H9 (cell line): ENCODE measurements at regions not wholly inside any gene's neighbourhood (a gene's known extent, or its start where the extent isn't known, plus 50 kb on each side); places are given as distances from the start of the nearest gene placed in this dataset.

ENCODE experiments used
- DNase-seq: peaks from one replicate; pipeline ENCODE4 v3.0.0-alpha.2; 2017
- H2AFZ ChIP-seq: one replicate; pipeline ENCODE4 v1.6.1; 2013; ENCODE audit warnings: mild to moderate bottlenecking, low read length, control low read depth, moderate library complexity
- H2AK5ac ChIP-seq: 2 replicates; pipeline ENCODE4 v1.6.1; 2013; ENCODE audit warnings: low read length, control low read depth, mixed read lengths; ENCODE audit not compliant: insufficient read length
- H2BK120ac ChIP-seq: one replicate; pipeline ENCODE4 v1.6.1; 2013; ENCODE audit warnings: low read depth, mild to moderate bottlenecking, low read length, control low read depth, inconsistent platforms; ENCODE audit not compliant: poor library complexity, severe bottlenecking
- H2BK12ac ChIP-seq: 2 replicates; pipeline ENCODE4 v1.6.1; 2013; ENCODE audit warnings: low read length, control low read depth, mixed read lengths, low read depth; ENCODE audit not compliant: insufficient read length
- H2BK15ac ChIP-seq: 2 replicates; pipeline ENCODE4 v1.6.1; 2013; ENCODE audit warnings: low read depth, low read length, control low read depth
- H2BK20ac ChIP-seq: one replicate; pipeline ENCODE4 v1.6.1; 2013; ENCODE audit warnings: low read depth, mild to moderate bottlenecking, low read length, control low read depth, inconsistent platforms; ENCODE audit not compliant: poor library complexity, severe bottlenecking
- H2BK5ac ChIP-seq: 2 replicates; pipeline ENCODE4 v1.6.1; 2013; ENCODE audit warnings: low read length, control low read depth, mixed read lengths; ENCODE audit not compliant: insufficient read length
- H3K14ac ChIP-seq: 2 replicates; pipeline ENCODE4 v1.6.1; 2013; ENCODE audit warnings: low read length, control low read depth; ENCODE audit not compliant: insufficient read depth
- H3K18ac ChIP-seq: 2 replicates; pipeline ENCODE4 v1.6.1; 2013; ENCODE audit warnings: low read depth, mild to moderate bottlenecking, mixed read lengths, low read length, control low read depth; ENCODE audit not compliant: insufficient read length
- H3K23ac ChIP-seq: 2 replicates; pipeline ENCODE4 v1.6.1; 2013; ENCODE audit warnings: low read length, control low read depth, mixed read lengths, low read depth; ENCODE audit not compliant: insufficient read length
- H3K23me2 ChIP-seq: 2 replicates; pipeline ENCODE4 v1.6.1; 2013; ENCODE audit warnings: low read depth, mild to moderate bottlenecking, mixed read lengths, low read length, control low read depth; ENCODE audit not compliant: insufficient read length, poor library complexity, severe bottlenecking
- H3K27ac ChIP-seq: 2 replicates; pipeline ENCODE4 v1.5.1; 2013; ENCODE audit warnings: low read length, control low read depth, mixed read lengths, low read depth; ENCODE audit not compliant: insufficient read length
- H3K27me3 ChIP-seq: 2 replicates; pipeline ENCODE4 v1.6.1; 2013; ENCODE audit warnings: low read length, control low read depth, inconsistent platforms; ENCODE audit not compliant: insufficient read depth
- H3K4ac ChIP-seq: 2 replicates; pipeline ENCODE4 v1.6.1; 2013; ENCODE audit warnings: low read depth, mild to moderate bottlenecking, control low read depth, inconsistent platforms, low read length, moderate library complexity
- H3K4me1 ChIP-seq: 2 replicates; pipeline ENCODE4 v1.6.1; 2013; ENCODE audit warnings: low read length, control low read depth, inconsistent platforms; ENCODE audit not compliant: insufficient read depth
- H3K4me2 ChIP-seq: 2 replicates; pipeline ENCODE4 v1.6.1; 2013; ENCODE audit warnings: low read length, control low read depth, mixed read lengths; ENCODE audit not compliant: insufficient read length, insufficient read depth
- H3K56ac ChIP-seq: 2 replicates; pipeline ENCODE4 v1.6.1; 2013; ENCODE audit warnings: low read depth, mild to moderate bottlenecking, mixed read lengths, low read length, control low read depth; ENCODE audit not compliant: insufficient read length
- H3K79me1 ChIP-seq: 2 replicates; pipeline ENCODE4 v1.6.1; 2013; ENCODE audit warnings: low read depth, mild to moderate bottlenecking, moderate library complexity, low read length, control low read depth, inconsistent platforms; ENCODE audit not compliant: insufficient read depth, poor library complexity, severe bottlenecking
- H3K79me2 ChIP-seq: 2 replicates; pipeline ENCODE4 v1.6.1; 2013; ENCODE audit warnings: low read length, control low read depth, inconsistent platforms; ENCODE audit not compliant: insufficient read depth
- H3K9ac ChIP-seq: 2 replicates; pipeline ENCODE4 v1.6.1; 2013; ENCODE audit warnings: low read length, control low read depth, mixed read lengths; ENCODE audit not compliant: insufficient read length; ENCODE audit errors: extremely low read depth
- H3K9me3 ChIP-seq: one replicate; pipeline ENCODE4 v1.6.1; 2013; ENCODE audit warnings: low read depth, low read length, inconsistent platforms; ENCODE audit not compliant: control insufficient read depth
- H3T11ph ChIP-seq: one replicate; pipeline ENCODE4 v1.6.1; 2013; ENCODE audit warnings: mild to moderate bottlenecking, low read length, control low read depth, inconsistent platforms
- H4K20me1 ChIP-seq: one replicate; pipeline ENCODE4 v1.6.1; 2013; ENCODE audit not compliant: control insufficient read depth, insufficient read length, insufficient read depth
- H4K5ac ChIP-seq: 2 replicates; pipeline ENCODE4 v1.6.1; 2013; ENCODE audit warnings: low read depth, mild to moderate bottlenecking, mixed read lengths, low read length, control low read depth; ENCODE audit not compliant: insufficient read length
- H4K8ac ChIP-seq: replicated peaks from 2 replicates; pipeline ENCODE4 v1.6.1; 2013; ENCODE audit warnings: low read length, control low read depth, mixed read lengths, low read depth; ENCODE audit not compliant: insufficient read length
- H4K91ac ChIP-seq: 2 replicates; pipeline ENCODE4 v1.6.1; 2013; ENCODE audit warnings: low read depth, mild to moderate bottlenecking, moderate library complexity, mixed read lengths, low read length, control low read depth; ENCODE audit not compliant: insufficient read length
- H3K27ac Mint-ChIP-seq, 3 experiments: 2 replicates in 2 of 3; 3 replicates in 1 of 3; pipeline ENCODE4 v1.8.0; 2020 to 2021; ENCODE audit warnings: mixed read lengths in 3 of 3, mild to moderate bottlenecking in 1 of 3, moderate library complexity in 1 of 3
- H3K27me3 Mint-ChIP-seq: 2 replicates; pipeline ENCODE4 v1.8.0; 2021; ENCODE audit warnings: low read depth, mild to moderate bottlenecking, moderate library complexity, mixed read lengths
- H3K36me3 Mint-ChIP-seq, 3 experiments: 2 replicates in 2 of 3; 3 replicates in 1 of 3; pipeline ENCODE4 v1.8.0; 2020 to 2021; ENCODE audit warnings: low read depth in 3 of 3, mixed read lengths in 3 of 3; ENCODE audit not compliant: insufficient read depth in 1 of 3
- H3K4me1 Mint-ChIP-seq, 2 experiments: 2 replicates each; pipeline ENCODE4 v1.8.0; 2020; ENCODE audit warnings: mixed read lengths in 2 of 2
- H3K4me3 Mint-ChIP-seq, 2 experiments: 2 replicates in 1 of 2; 3 replicates in 1 of 2; pipeline ENCODE4 v1.8.0; 2020 to 2021; ENCODE audit warnings: mild to moderate bottlenecking in 2 of 2, mixed read lengths in 2 of 2, moderate library complexity in 1 of 2
- H3K9me3 Mint-ChIP-seq, 2 experiments: 2 replicates in 1 of 2; 3 replicates in 1 of 2; pipeline ENCODE4 v1.8.0; 2020; ENCODE audit warnings: mild to moderate bottlenecking in 2 of 2, mixed read lengths in 2 of 2, moderate library complexity in 1 of 2
- CTCF ChIP-seq: fragments of 200-600 bp; sonication (generic); conservative IDR thresholded peaks from 3 replicates; pipeline ENCODE4 v1.8.0; 2021; ENCODE audit warnings: antibody characterized with exemption, mild to moderate bottlenecking
- WGBS: extraction: QIAGEN DNeasy Blood & Tissue Kit; methylation state at CpG from one replicate; pipeline ENCODE4 v1.1.7; 2013; ENCODE audit warnings: missing lambda C conversion rate, low lambda C conversion rate, mixed read lengths; ENCODE audit not compliant: insufficient read length; ENCODE audit errors: extremely low coverage; 5-methylcytosine and 5-hydroxymethylcytosine counted together

- H3K36me3 Mint-ChIP-seq: peaks cover 3 to 9% (median 4%) of the 10 kb centered on the region in 3 experiments; a peak in 6 of 7 replicates
- H3K27me3 Mint-ChIP-seq: peaks cover 3% of the 10 kb centered on the region
- no CpG with 5 or more reads among the region's 6 CpGs for WGBS
- no peaks in the 10 kb centered on the region for H4K20me1 ChIP-seq
- no peaks in the 10 kb centered on the region for H3K79me2 ChIP-seq
- H2BK15ac ChIP-seq: no peak overlapping the region
- no peaks in the 10 kb centered on the region for H3K79me1 ChIP-seq
- H3K4me2 ChIP-seq: no peak overlapping the region
- H4K8ac ChIP-seq: no peak overlapping the region
- no peak overlapping the region for H4K5ac ChIP-seq
- H4K91ac ChIP-seq: no peak overlapping the region
- no peak overlapping the region for H2BK5ac ChIP-seq
- no peak overlapping the region for H2BK12ac ChIP-seq
- H3K27ac ChIP-seq: no peak overlapping the region
- H3K4me3 Mint-ChIP-seq: no peak overlapping the region
- no peak overlapping the region for H3K9ac ChIP-seq
- DNase-seq: no peak
- no peak overlapping the region for H3K18ac ChIP-seq
- H3K27me3 ChIP-seq: no peaks in the 10 kb centered on the region
- no peak overlapping the region for H2AK5ac ChIP-seq
- H2BK20ac ChIP-seq: no peak overlapping the region
- no peak overlapping the region for H3K27ac Mint-ChIP-seq
- no peak overlapping the region for H3K56ac ChIP-seq
- no peaks in the 10 kb centered on the region for H3K23me2 ChIP-seq
- H3K4me1 ChIP-seq: peaks cover 7% of the 10 kb centered on the region; the same call in 1 of the 2 replicates
- no peak for TF ChIP-seq CTCF
- H2AFZ ChIP-seq: no peak overlapping the region
- no peaks in the 10 kb centered on the region for H3K9me3 ChIP-seq
- no peak overlapping the region for H2BK120ac ChIP-seq
- peaks cover 6 to 9% of the 10 kb centered on the region in 2 experiments for H3K9me3 Mint-ChIP-seq
- H3K14ac ChIP-seq: no peak overlapping the region
- peaks cover 27 to 31% of the 10 kb centered on the region in 2 experiments for H3K4me1 Mint-ChIP-seq
- H3T11ph ChIP-seq: no peak overlapping the region
- H3K23ac ChIP-seq: no peak overlapping the region
- no peak overlapping the region for H3K4ac ChIP-seq
Observed at GRCh38 chr9:89666950-89667349, 62.1 kb downstream of the GADD45G start.
